BE2C (cell line): ENCODE measurements at regions not wholly inside any gene's neighbourhood (a gene's known extent, or its start where the extent isn't known, plus 50 kb on each side); places are given as distances from the start of the nearest gene placed in this dataset.

Experiments used
- DNase-seq: peaks from one replicate; pipeline ENCODE4 v3.0.0-alpha.2; 2020
- H3K27me3 ChIP-seq: fragments of 250-450 bp; sonication (Bioruptor Pico); 2 replicates; pipeline ENCODE4 v1.5.1; 2020; ENCODE audit warnings: mild to moderate bottlenecking
- H3K36me3 ChIP-seq: fragments of 250-450 bp; sonication (Bioruptor Pico); 2 replicates; pipeline ENCODE4 v1.5.1; 2020; ENCODE audit warnings: mild to moderate bottlenecking
- H3K4me1 ChIP-seq: fragments of 250-450 bp; sonication (Bioruptor Pico); 2 replicates; pipeline ENCODE4 v1.5.1; 2020
- H3K4me3 ChIP-seq: 2 replicates; pipeline ENCODE4 v1.5.1; 2011; ENCODE audit warnings: low read depth, low read length
- H3K9me3 ChIP-seq: fragments of 250-450 bp; sonication (Bioruptor Pico); 2 replicates; pipeline ENCODE4 v1.5.1; 2020
- CTCF ChIP-seq: IDR thresholded peaks from 2 replicates; pipeline ENCODE4 v1.5.1; 2012; ENCODE audit warnings: mild to moderate bottlenecking, low read depth, low read length

- TF ChIP-seq CTCF: no peak
- H3K9me3 ChIP-seq: no peaks in the 10 kb centered on the region; the same call in 1 of the 2 replicates
- no peak overlapping the region for H3K4me3 ChIP-seq
- H3K36me3 ChIP-seq: no peaks in the 10 kb centered on the region
- H3K27me3 ChIP-seq: no peaks in the 10 kb centered on the region
- no peak for DNase-seq
- H3K4me1 ChIP-seq: no peaks in the 10 kb centered on the region
Observed at GRCh38 chr4:27397886-27398285, 537.2 kb downstream of the STIM2 start.

- H3K27me3 ChIP-seq: no peaks in the 10 kb centered on the region
- no peak for TF ChIP-seq CTCF
- DNase-seq: no peak
- H3K4me3 ChIP-seq: no peak overlapping the region
- H3K9me3 ChIP-seq: no peaks in the 10 kb centered on the region; the same call in 1 of the 2 replicates
- H3K36me3 ChIP-seq: no peaks in the 10 kb centered on the region
- H3K4me1 ChIP-seq: no peaks in the 10 kb centered on the region
Observed at GRCh38 chr4:27398631-27399310, 538.1 kb downstream of the STIM2 start.

- no peaks in the 10 kb centered on the region for H3K4me1 ChIP-seq
- no peaks in the 10 kb centered on the region for H3K27me3 ChIP-seq
- H3K9me3 ChIP-seq: no peaks in the 10 kb centered on the region
- TF ChIP-seq CTCF: no peak
- no peaks in the 10 kb centered on the region for H3K36me3 ChIP-seq
- H3K4me3 ChIP-seq: no peak overlapping the region
- no peak for DNase-seq
Observed at GRCh38 chr4:27407616-27408015, 547.0 kb downstream of the STIM2 start.

GRCh38 chr4:27412613-27413012 lies 552.0 kb downstream of the STIM2 start:
- Histone ChIP-seq H3K9me3 (no peaks in the 10 kb centered on the region), H3K4me1 (no peaks in the 10 kb centered on the region), H3K4me3 (no peak overlapping the region), H3K36me3 (no peaks in the 10 kb centered on the region), H3K27me3 (no peaks in the 10 kb centered on the region)
- no peak for TF ChIP-seq CTCF
- no peak for DNase-seq

- TF ChIP-seq CTCF: no peak
- Histone ChIP-seq H3K36me3 (no peaks in the 10 kb centered on the region), H3K9me3 (no peaks in the 10 kb centered on the region)
Observed at GRCh38 chr4:27414887-27415731, 554.5 kb downstream of the STIM2 start.

GRCh38 chr4:27428661-27429060 lies 568.0 kb downstream of the STIM2 start:
- no peak for TF ChIP-seq CTCF
- no peak overlapping the region for H3K4me3 ChIP-seq

More at GRCh38 chr4:27414887-27415731, 554.5 kb downstream of the STIM2 start:
- H3K4me1 ChIP-seq: no peaks in the 10 kb centered on the region
- no peak overlapping the region for H3K4me3 ChIP-seq
- DNase-seq: no peak
- H3K27me3 ChIP-seq: no peaks in the 10 kb centered on the region

More at GRCh38 chr4:27428661-27429060, 568.0 kb downstream of the STIM2 start:
- Histone ChIP-seq H3K36me3 (no peaks in the 10 kb centered on the region), H3K27me3 (no peaks in the 10 kb centered on the region), H3K9me3 (no peaks in the 10 kb centered on the region), H3K4me1 (no peaks in the 10 kb centered on the region)
- no peak for DNase-seq
